SK-N-SH (cell line): ENCODE measurements at regions not wholly inside any gene's neighbourhood (a gene's known extent, or its start where the extent isn't known, plus 50 kb on each side); places are given as distances from the start of the nearest gene placed in this dataset.

Experiments used
- CTCF ChIA-PET: fragments of 300-600, 350-600 bp; formaldehyde crosslinking; extraction: SDS; loops from one replicate; lab custom pipeline; 2021; lab: Yijun Ruan, JAX
- POLR2A ChIA-PET: fragments of 350-600 bp; sonication (Branson Sonifier 250); formaldehyde crosslinking; extraction: SDS; loops from one replicate; lab custom pipeline; 2020; ENCODE audit warnings: antibody characterized with exemption, inconsistent platforms; lab: Yijun Ruan, JAX
- DNase-seq: peaks from one replicate; pipeline ENCODE4 v3.0.0; 2012
- H2AFZ ChIP-seq: fragments of 200-600 bp; sonication (generic); 2 replicates; pipeline ENCODE4 v1.8.1; 2016; ENCODE audit warnings: antibody characterized with exemption, mild to moderate bottlenecking, low read depth
- H3F3A ChIP-seq: fragments of 200-600 bp; sonication (generic); replicated peaks from 2 replicates; pipeline ENCODE3; 2016; ENCODE audit warnings: antibody characterized with exemption, mild to moderate bottlenecking; ENCODE audit not compliant: insufficient read depth
- H3K27ac ChIP-seq, 2 experiments: fragments of 200-500 bp in 1 of 2; fragments of 200-600 bp in 1 of 2; sonication (Bioruptor generic) in 1 of 2; sonication (generic), shearing (Covaris generic) in 1 of 2; 2 replicates each; pipeline versions ENCODE4 v1.5.1 to v1.6.1; 2014 to 2016; ENCODE audit warnings: low read depth in 2 of 2, inconsistent platforms in 1 of 2, low read length in 1 of 2, mild to moderate bottlenecking in 1 of 2, mixed read lengths in 1 of 2
- H3K27me3 ChIP-seq: fragments of 200-600 bp; sonication (generic), shearing (Covaris generic); 2 replicates; pipeline ENCODE4 v1.6.1; 2016; ENCODE audit warnings: mixed run types; ENCODE audit not compliant: insufficient read depth
- H3K36me3 ChIP-seq, 2 experiments: fragments of 200-500 bp in 1 of 2; fragments of 200-600 bp in 1 of 2; sonication (Bioruptor generic) in 1 of 2; sonication (generic) in 1 of 2; replicated peaks in 1 of 2; 2 replicates each; pipeline versions ENCODE3 to v1.5.1; 2014 to 2016; ENCODE audit warnings: low read length in 1 of 2, mild to moderate bottlenecking in 1 of 2; ENCODE audit not compliant: insufficient read depth in 2 of 2, control insufficient read depth in 1 of 2
- H3K4me1 ChIP-seq, 2 experiments: fragments of 200-500 bp in 1 of 2; fragments of 200-600 bp in 1 of 2; sonication (Bioruptor generic) in 1 of 2; sonication (generic), shearing (Covaris generic) in 1 of 2; 2 replicates each; pipeline versions ENCODE4 v1.5.1 to v1.6.1; 2014 to 2016; ENCODE audit warnings: low read depth in 1 of 2, low read length in 1 of 2, mixed run types in 1 of 2; ENCODE audit not compliant: insufficient read depth in 2 of 2, control insufficient read depth in 1 of 2
- H3K4me2 ChIP-seq: fragments of 200-600 bp; sonication (generic), shearing (Covaris generic); 2 replicates; pipeline ENCODE4 v1.6.1; 2017; ENCODE audit warnings: mixed run types
- H3K4me3 ChIP-seq, 2 experiments: fragments of 200-500 bp in 1 of 2; fragments of 200-600 bp in 1 of 2; sonication (Bioruptor generic) in 1 of 2; sonication (generic), shearing (Covaris generic) in 1 of 2; 2 replicates each; pipeline versions ENCODE4 v1.5.1 to v1.8.1; 2014 to 2016; ENCODE audit warnings: low read depth in 2 of 2, inconsistent platforms in 1 of 2, low read length in 1 of 2, mild to moderate bottlenecking in 1 of 2, mixed read lengths in 1 of 2, moderate library complexity in 1 of 2
- H3K79me2 ChIP-seq: fragments of 200-600 bp; sonication (generic); 2 replicates; pipeline ENCODE4 v1.8.1; 2017; ENCODE audit warnings: mild to moderate bottlenecking; ENCODE audit not compliant: insufficient read depth
- H3K9ac ChIP-seq: fragments of 200-600 bp; sonication (generic); 2 replicates; pipeline ENCODE4 v1.6.1; 2017; ENCODE audit warnings: mixed run types
- H3K9me2 ChIP-seq: fragments of 200-600 bp; sonication (generic); 2 replicates; pipeline ENCODE4 v1.6.1; 2017; ENCODE audit warnings: mixed run types
- H3K9me3 ChIP-seq: fragments of 200-600 bp; sonication (generic); 2 replicates; pipeline ENCODE4 v1.6.1; 2017; ENCODE audit warnings: mixed run types, mild to moderate bottlenecking, moderate library complexity
- H4K20me1 ChIP-seq: fragments of 200-600 bp; sonication (generic); 2 replicates; pipeline ENCODE4 v1.6.1; 2017; ENCODE audit warnings: mild to moderate bottlenecking, mixed run types; ENCODE audit not compliant: insufficient read depth
- ELF1 ChIP-seq: IDR thresholded peaks from 2 replicates; pipeline ENCODE4 v1.4.0; 2012
- EP300 ChIP-seq, 2 experiments: IDR thresholded peaks; 2 replicates each; pipeline versions ENCODE4 v1.4.0 to v1.6.1; 2012; ENCODE audit warnings: borderline replicate concordance in 1 of 2, low read depth in 1 of 2, low read length in 1 of 2
- EZH2phosphoT487 ChIP-seq: fragments of 200-600 bp; sonication (generic); IDR thresholded peaks from 2 replicates; pipeline ENCODE4 v1.6.1; 2017; ENCODE audit warnings: low read depth, mixed run types, mild to moderate bottlenecking, antibody characterized with exemption, moderate library complexity, borderline replicate concordance
- FOSL2 ChIP-seq: IDR thresholded peaks from 2 replicates; pipeline ENCODE4 v1.4.0; 2012; ENCODE audit warnings: low read depth, mild to moderate bottlenecking, moderate library complexity, borderline replicate concordance
- FOXM1 ChIP-seq: IDR thresholded peaks from 2 replicates; pipeline ENCODE4 v1.4.0; 2012; ENCODE audit warnings: low read depth, mild to moderate bottlenecking
- GABPA ChIP-seq: IDR thresholded peaks from 2 replicates; pipeline ENCODE4 v1.4.0; 2012; ENCODE audit warnings: low read depth, mild to moderate bottlenecking
- GATA2 ChIP-seq: sonication (generic); formaldehyde crosslinking; IDR thresholded peaks from 2 replicates; pipeline ENCODE4 v1.5.0; 2020; ENCODE audit warnings: mild to moderate bottlenecking, missing genetic modification reagents
- JUND ChIP-seq: IDR thresholded peaks from 2 replicates; pipeline ENCODE4 v1.4.0; 2012
- MEF2A ChIP-seq: IDR thresholded peaks from 2 replicates; pipeline ENCODE4 v1.4.0; 2012; ENCODE audit warnings: low read depth, borderline replicate concordance
- MXI1 ChIP-seq: IDR thresholded peaks from 2 replicates; pipeline ENCODE4 v1.6.1; 2012; ENCODE audit warnings: mild to moderate bottlenecking, low read depth, low read length, improper control_type of control experiment
- NRF1 ChIP-seq: IDR thresholded peaks from 2 replicates; pipeline ENCODE4 v1.6.1; 2012; ENCODE audit warnings: low read depth, mild to moderate bottlenecking, low read length
- PBX3 ChIP-seq: IDR thresholded peaks from 2 replicates; pipeline ENCODE4; 2012
- POLR2AphosphoS5 ChIP-seq: IDR thresholded peaks from 2 replicates; pipeline ENCODE4 v1.6.1; 2012; ENCODE audit warnings: low read depth, low read length
- RCOR1 ChIP-seq: fragments of 150-350 bp; IDR thresholded peaks from 2 replicates; pipeline ENCODE4 v1.6.1; 2017; ENCODE audit warnings: antibody characterized with exemption, low read length
- REST ChIP-seq: IDR thresholded peaks from 2 replicates; pipeline ENCODE4 v1.6.1; 2012; ENCODE audit warnings: mild to moderate bottlenecking, low read depth, low read length, moderate library complexity
- RFX5 ChIP-seq: IDR thresholded peaks from 2 replicates; pipeline ENCODE4 v1.6.1; 2012; ENCODE audit warnings: mild to moderate bottlenecking, improper control_type of control experiment, low read length
- RXRA ChIP-seq: IDR thresholded peaks from 2 replicates; pipeline ENCODE4 v1.4.0; 2012; ENCODE audit warnings: low read depth, mild to moderate bottlenecking, borderline replicate concordance
- SIN3A ChIP-seq: IDR thresholded peaks from 2 replicates; pipeline ENCODE4 v1.6.1; 2012; ENCODE audit warnings: low read depth, mild to moderate bottlenecking, low read length, moderate library complexity, borderline replicate concordance
- TAF1 ChIP-seq: IDR thresholded peaks from 2 replicates; pipeline ENCODE4 v1.6.1; 2012; ENCODE audit warnings: low read depth, mild to moderate bottlenecking, low read length, moderate library complexity, borderline replicate concordance
- USF1 ChIP-seq: IDR thresholded peaks from 2 replicates; pipeline ENCODE4 v1.4.0; 2012; ENCODE audit warnings: low read depth, borderline replicate concordance
- YY1 ChIP-seq: IDR thresholded peaks from 2 replicates; pipeline ENCODE4 v1.4.0; 2012; ENCODE audit warnings: low read depth, mild to moderate bottlenecking
- TF ChIP-seq, protein P1 (sequence below): fragments of 150-350 bp; IDR thresholded peaks from 2 replicates; pipeline ENCODE4 v1.6.1; 2017; ENCODE audit warnings: antibody characterized with exemption, low read length, low read depth, borderline replicate concordance
- TF ChIP-seq, protein P2 (sequence below): fragments of 150-350 bp; IDR thresholded peaks from 2 replicates; pipeline ENCODE4 v1.6.1; 2016; ENCODE audit warnings: mild to moderate bottlenecking, low read depth, low read length

DNA sequence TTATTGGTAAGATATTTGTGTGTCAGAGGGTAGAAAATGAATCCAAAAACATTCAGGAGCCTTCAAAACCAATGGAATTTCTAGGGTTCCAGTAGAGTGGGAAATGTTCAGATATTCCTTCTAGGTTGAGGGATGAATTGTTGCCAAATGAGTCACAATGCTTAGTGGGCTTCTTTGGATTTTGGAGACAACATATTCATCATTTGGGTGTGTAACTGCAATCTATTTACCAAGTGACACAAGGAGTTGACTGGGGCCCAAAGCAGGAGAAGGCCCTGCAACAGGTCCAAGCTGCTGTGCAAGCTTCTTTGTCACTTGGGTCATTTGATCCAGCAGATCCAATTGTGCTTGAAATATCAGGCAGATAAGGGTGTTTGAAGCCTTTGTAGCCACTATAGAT is 551.5 kb upstream of the PITX2 start (continued):
- TF ChIP-seq, protein P1, sequence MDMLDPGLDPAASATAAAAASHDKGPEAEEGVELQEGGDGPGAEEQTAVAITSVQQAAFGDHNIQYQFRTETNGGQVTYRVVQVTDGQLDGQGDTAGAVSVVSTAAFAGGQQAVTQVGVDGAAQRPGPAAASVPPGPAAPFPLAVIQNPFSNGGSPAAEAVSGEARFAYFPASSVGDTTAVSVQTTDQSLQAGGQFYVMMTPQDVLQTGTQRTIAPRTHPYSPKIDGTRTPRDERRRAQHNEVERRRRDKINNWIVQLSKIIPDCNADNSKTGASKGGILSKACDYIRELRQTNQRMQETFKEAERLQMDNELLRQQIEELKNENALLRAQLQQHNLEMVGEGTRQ: no peak
- TF ChIP-seq, protein P2, sequence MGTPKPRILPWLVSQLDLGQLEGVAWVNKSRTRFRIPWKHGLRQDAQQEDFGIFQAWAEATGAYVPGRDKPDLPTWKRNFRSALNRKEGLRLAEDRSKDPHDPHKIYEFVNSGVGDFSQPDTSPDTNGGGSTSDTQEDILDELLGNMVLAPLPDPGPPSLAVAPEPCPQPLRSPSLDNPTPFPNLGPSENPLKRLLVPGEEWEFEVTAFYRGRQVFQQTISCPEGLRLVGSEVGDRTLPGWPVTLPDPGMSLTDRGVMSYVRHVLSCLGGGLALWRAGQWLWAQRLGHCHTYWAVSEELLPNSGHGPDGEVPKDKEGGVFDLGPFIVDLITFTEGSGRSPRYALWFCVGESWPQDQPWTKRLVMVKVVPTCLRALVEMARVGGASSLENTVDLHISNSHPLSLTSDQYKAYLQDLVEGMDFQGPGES: no peak
- TF ChIP-seq RCOR1 (no peak), EZH2phosphoT487 (no peak), EP300 (IDR thresholded peaks at IDR 0.05; ENCODE audit: borderline replicate concordance in 1 of 2, low read depth in 1 of 2, low read length in 1 of 2) (no peak)

DNA sequence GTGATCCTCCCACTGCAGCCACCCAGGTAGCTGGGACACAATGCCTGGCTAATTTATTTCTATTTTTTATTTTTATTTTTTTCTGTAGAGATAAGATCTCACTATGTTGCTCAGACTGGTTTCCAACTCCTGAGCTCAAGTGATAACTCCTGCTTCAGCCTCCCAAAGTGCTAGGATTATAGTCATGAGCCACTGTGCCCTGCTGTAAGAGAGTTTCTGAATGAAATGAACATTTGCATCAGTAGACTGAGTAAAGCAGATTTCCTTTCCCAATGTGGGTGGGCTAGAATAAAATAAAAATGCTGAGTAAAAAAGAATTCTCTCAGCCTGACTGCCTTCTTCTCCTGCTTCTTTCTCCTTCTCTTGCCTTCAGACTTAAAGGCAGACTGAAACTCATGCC is 555.4 kb upstream of the PITX2 start:
- Histone ChIP-seq H3F3A (no peaks in the 10 kb centered on the region), H4K20me1 (no peaks in the 10 kb centered on the region), H3K27me3 (no peaks in the 10 kb centered on the region), H3K9me3 (no peaks in the 10 kb centered on the region), H3K4me3 (no peak overlapping the region), H3K79me2 (no peaks in the 10 kb centered on the region), H3K4me1 (no peaks in the 10 kb centered on the region), H3K36me3 (no peaks in the 10 kb centered on the region), H3K4me2 (no peak overlapping the region), H3K9me2 (0 out of 2 replicates have a peak, but pooled peaks cover 2% of the 10 kb centered on the region), H2AFZ (no peak overlapping the region), H3K9ac (no peak overlapping the region), H3K27ac (no peak overlapping the region)
- POLR2A ChIA-PET: no interaction called here
- DNase-seq: no peak
- TF ChIP-seq GATA2 (CRISPR knock-in tag): no peak
- TF ChIP-seq JUND: no peak
- no peak for TF ChIP-seq REST
- no peak for TF ChIP-seq RFX5
- TF ChIP-seq ELF1: no peak
- no peak for TF ChIP-seq TAF1
- TF ChIP-seq POLR2AphosphoS5: no peak
- TF ChIP-seq GABPA: no peak
- no peak for TF ChIP-seq FOXM1
- TF ChIP-seq PBX3: no peak
- no peak for TF ChIP-seq MEF2A
- no peak for TF ChIP-seq NRF1
- TF ChIP-seq SIN3A: no peak
- TF ChIP-seq YY1: no peak
- TF ChIP-seq EZH2phosphoT487: no peak
- TF ChIP-seq USF1: no peak
- no peak for TF ChIP-seq RXRA
- TF ChIP-seq MXI1: no peak
- TF ChIP-seq FOSL2: no peak
- CTCF ChIA-PET: no interaction called here
